Psoas muscle (tissue), 7 donors: ENCODE measurements at regions not wholly inside any gene's neighbourhood (a gene's known extent, or its start where the extent isn't known, plus 50 kb on each side); places are given as distances from the start of the nearest gene placed in this dataset.

Experiments used
- ATAC-seq, 4 donors: fragments of 200-7000 bp; cut with Tn5 transposase; one replicate each; pipeline ENCODE4 v1.9.1; 2020; ENCODE audit warnings: moderate library complexity in 3 of 4, mild to moderate bottlenecking in 2 of 4
- DNase-seq, 2 donors: peaks; one replicate each; pipeline ENCODE4 v3.0.0-alpha.2; 2020
- H3K27ac ChIP-seq: fragments of 200-600 bp; one replicate; pipeline ENCODE4 v1.8.0; 2022
- H3K27me3 ChIP-seq, 3 donors: fragments of 200-600 bp in 1 of 3; one replicate each; pipeline versions ENCODE4 v1.6.1 to v1.8.0; 2013 to 2022; ENCODE audit warnings: low read length in 2 of 3, mild to moderate bottlenecking in 2 of 3, moderate library complexity in 1 of 3; ENCODE audit not compliant: insufficient read depth in 3 of 3
- H3K36me3 ChIP-seq, 2 donors: fragments of 200-600 bp in 1 of 2; one replicate each; pipeline versions ENCODE4 v1.6.1 to v1.8.0; 2013 to 2022; ENCODE audit warnings: low read depth in 1 of 2, mild to moderate bottlenecking in 1 of 2, moderate library complexity in 1 of 2; ENCODE audit not compliant: insufficient read depth in 1 of 2
- H3K4me1 ChIP-seq: fragments of 200-600 bp; one replicate; pipeline ENCODE4 v1.8.0; 2022
- H3K4me3 ChIP-seq: fragments of 200-600 bp; one replicate; pipeline ENCODE4 v1.8.0; 2022; ENCODE audit warnings: mild to moderate bottlenecking
- H3K9me3 ChIP-seq: fragments of 200-600 bp; one replicate; pipeline ENCODE4 v1.8.0; 2022
- CTCF ChIP-seq: fragments of 200-600 bp; IDR thresholded peaks from one replicate; pipeline ENCODE4 v1.8.0; 2022; ENCODE audit warnings: antibody characterized with exemption
- WGBS, 3 donors: extraction: QIAGEN DNeasy Blood & Tissue Kit; methylation state at CpG; one replicate each; pipeline versions ENCODE4 v1.1.6 to v1.1.7; 2013; 5-methylcytosine and 5-hydroxymethylcytosine counted together
- intact Hi-C, 2 donors: fragments of 100-400 bp; cut with DNase I; formaldehyde crosslinking; loops; one replicate each; pipeline versions ENCODE4 v1.11.0 to v1.14.2; 2022
- donor health status: healthy with polysubstance abuse.
- donor health status: DM: no; HTN: no; CAD: no; lungs with moderate emphysema.
- donor health status: Bipolar disorder and iron deficiency.
- donor health status: healthy.
- donor health status: DM: yes; HTN: yes; CAD: no.
- donor health status: DM: no; HTN: no; CAD: no.
- donor health status: DM: yes; HTN: yes; CAD: no.

GRCh38 chr4:18441203-18441590, 419.6 kb upstream of the LCORL start:
- intact Hi-C loops: no loop called here
- Histone ChIP-seq H3K4me1 (no peaks in the 10 kb centered on the region), H3K9me3 (peaks cover 5% of the 10 kb centered on the region), H3K4me3 (no peak overlapping the region), H3K27me3 (no peaks in the 10 kb centered on the region), H3K36me3 (no peaks in the 10 kb centered on the region), H3K27ac (no peak overlapping the region)
- DNase-seq (no peak), ATAC-seq (no peak)
- 56 to 60% (median 59%) methylated on average over 3 of the region's 3 CpGs for WGBS, 3 donors
- TF ChIP-seq CTCF: no peak

- ATAC-seq: no peak
- no peak overlapping the region for H3K27ac ChIP-seq
- 21 to 25% (median 25%) methylated on average over 7 of the region's 7 CpGs for WGBS, 3 donors
Observed at GRCh38 chr4:18440527-18441202, 419.1 kb upstream of the LCORL start.

GRCh38 chr4:18439311-18439710, 417.8 kb upstream of the LCORL start:
- no peak for ATAC-seq
- Histone ChIP-seq H3K36me3 (no peaks in the 10 kb centered on the region), H3K27me3 (no peaks in the 10 kb centered on the region), H3K27ac (no peak overlapping the region), H3K4me1 (no peaks in the 10 kb centered on the region), H3K9me3 (peaks cover 8% of the 10 kb centered on the region), H3K4me3 (no peak overlapping the region)
- no peak for DNase-seq
- TF ChIP-seq CTCF: no peak
- intact Hi-C loops: no loop called here
- WGBS, 3 donors: 61 to 75% (median 68%) methylated on average over 3 of the region's 3 CpGs

More at GRCh38 chr4:18440527-18441202, 419.1 kb upstream of the LCORL start:
- TF ChIP-seq CTCF: no peak
- intact Hi-C loops: no loop called here
- Histone ChIP-seq H3K9me3 (peaks cover 5% of the 10 kb centered on the region), H3K4me1 (no peaks in the 10 kb centered on the region), H3K36me3 (no peaks in the 10 kb centered on the region), H3K27me3 (no peaks in the 10 kb centered on the region), H3K4me3 (no peak overlapping the region)
- no peak for DNase-seq

GRCh38 chr4:18435781-18436180, 414.2 kb upstream of the LCORL start:
- Histone ChIP-seq H3K9me3 (peaks cover 8% of the 10 kb centered on the region), H3K36me3 (no peaks in the 10 kb centered on the region), H3K4me3 (no peak overlapping the region), H3K27ac (no peak overlapping the region), H3K4me1 (no peaks in the 10 kb centered on the region), H3K27me3 (no peaks in the 10 kb centered on the region)
- ATAC-seq (no peak), DNase-seq (no peak)
- no peak for TF ChIP-seq CTCF
- intact Hi-C loops: no loop called here

- no peaks in the 10 kb centered on the region for H3K4me1 ChIP-seq
- H3K4me3 ChIP-seq: no peak overlapping the region
- no peaks in the 10 kb centered on the region for H3K27me3 ChIP-seq
- H3K36me3 ChIP-seq: no peaks in the 10 kb centered on the region
- no peak for TF ChIP-seq CTCF
- DNase-seq (no peak), ATAC-seq (no peak)
- no peaks in the 10 kb centered on the region for H3K9me3 ChIP-seq
- H3K27ac ChIP-seq: no peak overlapping the region
- WGBS, 3 donors: 57 to 80% (median 63%) methylated on average over 4 of the region's 4 CpGs
- intact Hi-C loops: no loop called here
Observed at GRCh38 chr4:18422685-18423084, 401.1 kb upstream of the LCORL start.
